ENCODE measurements at regions not wholly inside any gene's neighbourhood (a gene's known extent, or its start where the extent isn't known, plus 50 kb on each side); places are given as distances from the start of the nearest gene placed in this dataset.

- Histone ChIP-seq H3K4me3 (no peak overlapping the region), H3K27me3 (no peaks in the 10 kb centered on the region), H3K27ac (no peak overlapping the region), H3K4me2 (no peak overlapping the region), H3K9me3 (ENCODE audit: low read depth) (no peaks in the 10 kb centered on the region), H3K36me3 (replicated peaks; ENCODE audit: insufficient read depth, low read depth) (no peaks in the 10 kb centered on the region), H3K4me1 (ENCODE audit: insufficient read depth) (peaks cover 6% of the 10 kb centered on the region), H3K79me2 (no peaks in the 10 kb centered on the region), H4K20me1 (ENCODE audit: insufficient read depth, poor library complexity, severe bottlenecking) (no peaks in the 10 kb centered on the region), H3K9me2 (replicated peaks; ENCODE audit: insufficient read depth) (no peaks in the 10 kb centered on the region), H2AFZ (no peak overlapping the region)
- no peak for DNase-seq (ENCODE audit: low spot score)
- TF ChIP-seq EZH2phosphoT487 (IDR thresholded peaks at IDR 0.05; ENCODE audit: low read depth, severe bottlenecking, unreplicated experiment) (no peak), EZH2 (IDR thresholded peaks at IDR 0.05; ENCODE audit: borderline replicate concordance) (no peak), CTCF (IDR thresholded peaks at IDR 0.05; ENCODE audit: poor library complexity) (no peak)
- 92% methylated on average over 9 of the region's 9 CpGs for WGBS (ENCODE audit: low lambda C conversion rate, missing lambda C conversion rate)
These were observed 55.5 kb upstream of the EPS8L3 start for GRCh38 chr1:109818988-109819764.

GRCh38 chr1:109818271-109818987 lies 54.7 kb upstream of the EPS8L3 start:
- Histone ChIP-seq H2AFZ (no peak overlapping the region), H3K4me3 (no peak overlapping the region)
- 82% methylated on average over 6 of the region's 6 CpGs for WGBS (ENCODE audit: low lambda C conversion rate, missing lambda C conversion rate)

GRCh38 chr1:109817881-109818270 lies 54.2 kb upstream of the EPS8L3 start:
- 93% methylated on average over 2 of the region's 2 CpGs for WGBS (ENCODE audit: low lambda C conversion rate, missing lambda C conversion rate)
- TF ChIP-seq EZH2phosphoT487 (IDR thresholded peaks at IDR 0.05; ENCODE audit: low read depth, severe bottlenecking, unreplicated experiment) (no peak), CTCF (IDR thresholded peaks at IDR 0.05; ENCODE audit: poor library complexity) (no peak), EZH2 (IDR thresholded peaks at IDR 0.05; ENCODE audit: borderline replicate concordance) (no peak)
- H4K20me1 ChIP-seq (ENCODE audit: insufficient read depth, poor library complexity, severe bottlenecking): no peaks in the 10 kb centered on the region
- no peak overlapping the region for H3K4me3 ChIP-seq
- H3K9me3 ChIP-seq (ENCODE audit: low read depth): no peaks in the 10 kb centered on the region
- no peaks in the 10 kb centered on the region for H3K36me3 ChIP-seq (replicated peaks; ENCODE audit: insufficient read depth, low read depth)
- no peak overlapping the region for H3K27ac ChIP-seq
- H3K27me3 ChIP-seq: no peaks in the 10 kb centered on the region
- no peak overlapping the region for H3K4me2 ChIP-seq
- no peak for DNase-seq (ENCODE audit: low spot score)
- no peak overlapping the region for H2AFZ ChIP-seq
- H3K79me2 ChIP-seq: no peaks in the 10 kb centered on the region
- H3K4me1 ChIP-seq (ENCODE audit: insufficient read depth): no peaks in the 10 kb centered on the region
- H3K9me2 ChIP-seq (replicated peaks; ENCODE audit: insufficient read depth): no peaks in the 10 kb centered on the region

More at GRCh38 chr1:109818271-109818987, 54.7 kb upstream of the EPS8L3 start:
- Histone ChIP-seq H4K20me1 (ENCODE audit: insufficient read depth, poor library complexity, severe bottlenecking) (no peaks in the 10 kb centered on the region), H3K27me3 (no peaks in the 10 kb centered on the region), H3K79me2 (no peaks in the 10 kb centered on the region), H3K4me1 (ENCODE audit: insufficient read depth) (no peaks in the 10 kb centered on the region), H3K4me2 (no peak overlapping the region), H3K36me3 (replicated peaks; ENCODE audit: insufficient read depth, low read depth) (no peaks in the 10 kb centered on the region), H3K9me2 (replicated peaks; ENCODE audit: insufficient read depth) (no peaks in the 10 kb centered on the region), H3K9me3 (ENCODE audit: low read depth) (no peaks in the 10 kb centered on the region), H3K27ac (no peak overlapping the region)
- no peak for DNase-seq (ENCODE audit: low spot score)
- TF ChIP-seq CTCF (IDR thresholded peaks at IDR 0.05; ENCODE audit: poor library complexity) (no peak), EZH2 (IDR thresholded peaks at IDR 0.05; ENCODE audit: borderline replicate concordance) (no peak), EZH2phosphoT487 (IDR thresholded peaks at IDR 0.05; ENCODE audit: low read depth, severe bottlenecking, unreplicated experiment) (no peak)
